Ascending aorta (tissue), 2 donors: ENCODE measurements at regions not wholly inside any gene's neighbourhood (a gene's known extent, or its start where the extent isn't known, plus 50 kb on each side); places are given as distances from the start of the nearest gene placed in this dataset.
"Not testable (repeated sequence)": the region's sequence is repeated elsewhere in the genome, so short reads cannot be mapped to it uniquely, and the experiment has no call there.

ENCODE experiments used
- DNase-seq, 2 donors: peaks; one replicate each; pipeline ENCODE4 v3.0.0-alpha.2; 2019; ENCODE audit warnings: low spot score in 2 of 2
- H3K27ac ChIP-seq, 2 donors: fragments of 200-600 bp; sonication (generic); one replicate each; pipeline ENCODE4 v1.5.1; 2016 to 2017; ENCODE audit warnings: mild to moderate bottlenecking in 1 of 2
- H3K27me3 ChIP-seq: fragments of 200-600 bp; sonication (generic); one replicate; pipeline ENCODE4 v1.5.1; 2017
- H3K36me3 ChIP-seq, 2 donors: fragments of 200-600 bp; sonication (generic); one replicate each; pipeline ENCODE4 v1.5.1; 2016
- H3K4me1 ChIP-seq, 2 donors: fragments of 200-600 bp; sonication (generic); one replicate each; pipeline ENCODE4 v1.5.1; 2016 to 2017; ENCODE audit warnings: mild to moderate bottlenecking in 1 of 2
- H3K4me3 ChIP-seq, 2 donors: fragments of 200-600 bp; sonication (generic); one replicate each; pipeline ENCODE4 v1.5.1; 2016 to 2017; ENCODE audit warnings: mild to moderate bottlenecking in 1 of 2
- H3K9me3 ChIP-seq, 2 donors: fragments of 200-600 bp; sonication (generic); one replicate each; pipeline ENCODE4 v1.5.1; 2016
- CTCF ChIP-seq, 3 experiments: fragments of 200-600 bp in 2 of 3; fragments of 450-650 bp in 1 of 3; sonication (generic) in 2 of 3; IDR thresholded peaks; one replicate each; pipeline ENCODE4 v1.5.1; 2016 to 2019; ENCODE audit warnings: antibody characterized with exemption in 3 of 3, mild to moderate bottlenecking in 1 of 3, moderate library complexity in 1 of 3
- intact Hi-C: fragments of 100-400 bp; cut with DNase I; formaldehyde crosslinking; loops from one replicate; pipeline ENCODE4 v1.15.1; 2023

GRCh38 chr3:147333098-147333497 lies 73.2 kb downstream of the ZIC4 start:
- H3K36me3 ChIP-seq = no peaks in the 10 kb centered on the region
- no peak overlapping the region for H3K4me3 ChIP-seq
- no peak overlapping the region for H3K27ac ChIP-seq
- H3K4me1 ChIP-seq = no peaks in the 10 kb centered on the region
- no peak for TF ChIP-seq CTCF (IDR thresholded peaks at IDR 0.05)
- DNase-seq = no peak
- intact Hi-C loops = no loop called here
- no peaks in the 10 kb centered on the region for H3K9me3 ChIP-seq
- H3K27me3 ChIP-seq = no peaks in the 10 kb centered on the region

DNA sequence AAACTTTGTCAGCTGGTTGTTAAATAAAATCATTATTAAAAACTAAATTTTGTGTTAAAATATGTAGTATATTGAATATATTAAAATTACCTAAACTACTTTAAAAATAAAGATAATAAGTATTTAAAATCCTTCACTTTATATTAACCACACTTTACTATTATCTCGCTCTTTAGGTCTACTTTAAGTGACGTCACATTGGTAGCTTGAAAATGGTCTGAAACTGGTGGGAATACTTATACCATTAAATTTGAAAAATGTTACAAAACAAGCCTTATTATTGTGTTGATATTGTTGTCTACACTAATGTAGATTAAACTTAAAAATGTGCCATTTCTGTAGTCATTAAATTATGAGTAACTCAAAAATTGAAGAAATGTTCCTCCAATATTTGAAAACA lies 77.6 kb downstream of the ZIC4 start:
- Histone ChIP-seq H3K27ac (no peak overlapping the region), H3K4me3 (no peak overlapping the region), H3K9me3 (no peaks in the 10 kb centered on the region), H3K36me3 (no peaks in the 10 kb centered on the region), H3K27me3 (no peaks in the 10 kb centered on the region), H3K4me1 (no peaks in the 10 kb centered on the region)
- intact Hi-C loops = no loop called here
- no peak for TF ChIP-seq CTCF (IDR thresholded peaks at IDR 0.05)
- DNase-seq = no peak

DNA sequence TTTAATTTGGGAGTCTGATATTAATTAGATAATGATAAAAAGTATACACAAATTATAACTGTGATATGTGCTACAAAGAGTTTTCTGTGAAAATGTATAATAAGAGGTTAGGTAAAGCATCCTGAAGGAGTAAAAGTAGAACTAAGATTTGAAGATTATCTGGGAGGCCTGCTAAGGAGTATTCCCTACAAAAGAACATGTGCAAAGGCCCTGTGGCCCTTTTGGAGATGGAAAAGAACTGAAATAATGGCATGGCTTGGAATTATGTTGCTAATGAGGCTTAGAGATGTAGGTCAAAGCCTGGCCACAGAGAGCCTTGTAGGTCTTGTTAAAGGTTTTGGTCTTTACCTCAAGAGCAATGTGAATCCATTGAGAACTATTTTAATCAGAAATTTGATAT lies 82.0 kb downstream of the ZIC4 start:
- Histone ChIP-seq H3K36me3 (no peaks in the 10 kb centered on the region), H3K4me1 (no peaks in the 10 kb centered on the region), H3K9me3 (no peaks in the 10 kb centered on the region), H3K4me3 (no peak overlapping the region), H3K27ac (no peak overlapping the region), H3K27me3 (no peaks in the 10 kb centered on the region)
- intact Hi-C loops = no loop called here
- DNase-seq = no peak
- no peak for TF ChIP-seq CTCF (IDR thresholded peaks at IDR 0.05)

DNA sequence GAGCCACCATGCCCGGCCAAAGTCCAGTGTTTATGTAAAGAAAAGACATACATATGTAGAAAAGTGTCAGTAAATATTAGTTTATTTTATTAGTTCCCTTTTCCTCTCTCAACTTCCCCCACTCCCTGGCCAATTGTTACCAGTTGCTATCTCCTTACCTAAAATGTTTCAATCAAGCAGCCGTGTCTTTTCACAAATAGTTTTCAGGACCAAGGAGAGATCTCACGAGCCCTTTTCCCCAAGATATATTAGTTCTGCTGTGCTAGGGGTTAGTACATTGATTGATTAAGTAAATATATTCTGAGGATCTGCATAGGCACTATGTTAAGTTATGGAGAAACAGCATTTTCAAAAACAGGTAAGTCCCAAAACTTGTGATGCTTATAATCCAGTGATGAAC lies 87.4 kb downstream of the ZIC4 start:
- no peak for TF ChIP-seq CTCF (IDR thresholded peaks at IDR 0.05)
- no peak overlapping the region for H3K27ac ChIP-seq
- no peaks in the 10 kb centered on the region for H3K36me3 ChIP-seq
- no peaks in the 10 kb centered on the region for H3K27me3 ChIP-seq
- H3K4me1 ChIP-seq = no peaks in the 10 kb centered on the region
- no peak overlapping the region for H3K4me3 ChIP-seq
- intact Hi-C loops = no loop called here
- no peak for DNase-seq
- no peaks in the 10 kb centered on the region for H3K9me3 ChIP-seq

- H3K4me3 ChIP-seq, H3K4me1 ChIP-seq, H3K27ac ChIP-seq, H3K9me3 ChIP-seq, H3K27me3 ChIP-seq, intact Hi-C loops, DNase-seq, H3K36me3 ChIP-seq: not testable (repeated sequence)
Observed at GRCh38 chr3:147317080-147317479, 89.3 kb downstream of the ZIC4 start.

GRCh38 chr3:147313513-147313912 lies 92.8 kb downstream of the ZIC4 start:
- no peak for DNase-seq
- Histone ChIP-seq H3K4me3 (no peak overlapping the region), H3K9me3 (no peaks in the 10 kb centered on the region), H3K4me1 (no peaks in the 10 kb centered on the region), H3K36me3 (no peaks in the 10 kb centered on the region), H3K27ac (no peak overlapping the region), H3K27me3 (no peaks in the 10 kb centered on the region)
- intact Hi-C loops = no loop called here
- TF ChIP-seq CTCF (IDR thresholded peaks at IDR 0.05) = no peak
